Endothelial cell of umbilical vein (primary cell): ENCODE measurements at regions not wholly inside any gene's neighbourhood (a gene's known extent, or its start where the extent isn't known, plus 50 kb on each side); places are given as distances from the start of the nearest gene placed in this dataset.

ENCODE experiments used
- BruUV-seq: library from RNA; stranded (reverse); fragments of 400-500 nt; replicated peaks from 2 replicates; lab custom pipeline; 2021; lab: Mats Ljungman, UMichigan
- CTCF ChIA-PET: fragments of 300-600, 350-600 bp; sonication (Branson Sonifier 250); formaldehyde crosslinking; loops from one replicate; lab custom pipeline; 2021; ENCODE audit warnings: antibody characterized with exemption, inconsistent platforms; lab: Charles Lee
- POLR2A ChIA-PET: fragments of 300-600, 350-600 bp; sonication (Branson Sonifier 250); formaldehyde crosslinking; loops from one replicate; lab custom pipeline; 2021; ENCODE audit warnings: antibody characterized with exemption, inconsistent platforms; lab: Charles Lee
- DNase-seq: peaks from one replicate; pipeline ENCODE4 v3.0.0-alpha.2; 2011; ENCODE audit warnings: low read depth, low spot score
- FAIRE-seq: peaks from 2 replicates; lab custom pipeline; 2011; peaks lifted over from hg19 to GRCh38; lab: Jason Lieb, UNC
- H2AFZ ChIP-seq: 2 replicates; pipeline ENCODE4 v1.6.0; 2012; ENCODE audit warnings: low read depth, low read length, control low read depth, inconsistent platforms
- H3K27ac ChIP-seq: 2 replicates; pipeline ENCODE4 v1.5.1; 2011; ENCODE audit warnings: low read depth, mild to moderate bottlenecking, control low read depth, low read length, moderate library complexity; ENCODE audit not compliant: insufficient read depth
- H3K27me3 ChIP-seq, 2 experiments: 2 replicates each; pipeline versions ENCODE4 v1.6.0 to v1.6.1; 2011; ENCODE audit warnings: low read length in 2 of 2, mixed read lengths in 1 of 2; ENCODE audit not compliant: control insufficient read depth in 2 of 2, insufficient read depth in 2 of 2
- H3K36me3 ChIP-seq, 2 experiments: 2 replicates in 1 of 2; 3 replicates in 1 of 2; pipeline ENCODE4 v1.5.1; 2011; ENCODE audit warnings: low read length in 2 of 2, mild to moderate bottlenecking in 1 of 2, moderate library complexity in 1 of 2; ENCODE audit not compliant: control insufficient read depth in 2 of 2, insufficient read depth in 2 of 2; ENCODE audit errors: extremely low read depth in 1 of 2
- H3K4me1 ChIP-seq: 3 replicates; pipeline ENCODE4 v1.5.1; 2011; ENCODE audit warnings: mild to moderate bottlenecking, low read length; ENCODE audit not compliant: control insufficient read depth, insufficient read depth; ENCODE audit errors: extremely low read depth
- H3K4me2 ChIP-seq: 2 replicates; pipeline ENCODE4 v1.6.1; 2011; ENCODE audit warnings: low read length, control low read depth, mixed read lengths; ENCODE audit not compliant: insufficient read depth
- H3K4me3 ChIP-seq, 3 experiments: fragments of 200-600 bp in 1 of 3; sonication (generic), shearing (Covaris generic) in 1 of 3; replicated peaks in 1 of 3; 2 replicates each; pipeline ENCODE4 v1.5.1; 2011 to 2016; ENCODE audit warnings: control low read depth in 3 of 3, low read length in 3 of 3, mild to moderate bottlenecking in 2 of 3, inconsistent platforms in 1 of 3, low read depth in 1 of 3, moderate library complexity in 1 of 3; ENCODE audit not compliant: insufficient read depth in 1 of 3
- H3K79me2 ChIP-seq: 2 replicates; pipeline ENCODE4 v1.6.0; 2012; ENCODE audit warnings: low read length, inconsistent platforms; ENCODE audit not compliant: control insufficient read depth, insufficient read depth
- H3K9ac ChIP-seq: replicated peaks from 2 replicates; pipeline ENCODE3; 2011; ENCODE audit warnings: low read length, control low read depth; ENCODE audit not compliant: insufficient read depth; ENCODE audit errors: extremely low read depth
- H3K9me1 ChIP-seq: replicated peaks from 3 replicates; pipeline ENCODE4 v1.6.0; 2011; ENCODE audit warnings: mild to moderate bottlenecking, low read length; ENCODE audit not compliant: control insufficient read depth, insufficient read depth; ENCODE audit errors: extremely low read depth
- H3K9me3 ChIP-seq: replicated peaks from 2 replicates; pipeline ENCODE4 v1.5.1; 2012; ENCODE audit warnings: low read length, inconsistent platforms; ENCODE audit not compliant: control insufficient read depth, insufficient read depth
- H4K20me1 ChIP-seq: replicated peaks from 2 replicates; pipeline ENCODE3; 2011; ENCODE audit warnings: mild to moderate bottlenecking, low read length; ENCODE audit not compliant: control insufficient read depth, insufficient read depth; ENCODE audit errors: extremely low read depth
- EZH2 ChIP-seq: IDR thresholded peaks from 2 replicates; pipeline ENCODE4 v1.6.1; 2012; ENCODE audit warnings: borderline replicate concordance, low read depth, mild to moderate bottlenecking, moderate library complexity, low read length, inconsistent platforms; ENCODE audit not compliant: severe bottlenecking
- FOS ChIP-seq: IDR thresholded peaks from 2 replicates; pipeline ENCODE4 v1.6.1; 2011; ENCODE audit warnings: mild to moderate bottlenecking, low read length, moderate library complexity, borderline replicate concordance; ENCODE audit not compliant: insufficient read depth
- GATA2 ChIP-seq: IDR thresholded peaks from 2 replicates; pipeline ENCODE4 v1.7.0; 2011; ENCODE audit warnings: low read depth, mild to moderate bottlenecking, moderate library complexity, mixed read lengths, low read length; ENCODE audit not compliant: insufficient read length, insufficient read depth
- JUN ChIP-seq: IDR thresholded peaks from 2 replicates; pipeline ENCODE4 v1.6.1; 2011; ENCODE audit warnings: borderline replicate concordance, low read depth; ENCODE audit not compliant: insufficient read length, insufficient read depth
- MYC ChIP-seq: IDR thresholded peaks from one replicate; pipeline ENCODE4 v1.6.1; 2011; ENCODE audit warnings: mild to moderate bottlenecking, low read depth, low read length
- dilution Hi-C: fragments of 300-500 bp; cut with MboI; formaldehyde crosslinking; loops from one replicate; pipeline ENCODE4 v1.15.0; 2019; ENCODE audit warnings: low sequenced_read_pairs; ENCODE audit not compliant: extremely low pct_ligation_motif_present
- intact Hi-C: fragments of 100-400 bp; cut with micrococcal nuclease; formaldehyde crosslinking; loops from one replicate; pipeline ENCODE4 v1.10.0; 2022
- TF ChIP-seq, protein P1 (sequence below), 2 donors: IDR thresholded peaks; 1 replicate in 1 of 2; 2 replicates in 1 of 2; pipeline ENCODE4 v1.5.1; 2011; ENCODE audit warnings: low read length in 2 of 2, mild to moderate bottlenecking in 2 of 2, moderate library complexity in 2 of 2, control low read depth in 1 of 2, inconsistent platforms in 1 of 2, low read depth in 1 of 2; ENCODE audit not compliant: insufficient read depth in 1 of 2; ENCODE audit errors: extremely low read depth in 1 of 2
- TF ChIP-seq, protein P2 (sequence below): IDR thresholded peaks from 2 replicates; pipeline ENCODE4 v1.6.1; 2011; ENCODE audit not compliant: insufficient read depth, insufficient read length

DNA sequence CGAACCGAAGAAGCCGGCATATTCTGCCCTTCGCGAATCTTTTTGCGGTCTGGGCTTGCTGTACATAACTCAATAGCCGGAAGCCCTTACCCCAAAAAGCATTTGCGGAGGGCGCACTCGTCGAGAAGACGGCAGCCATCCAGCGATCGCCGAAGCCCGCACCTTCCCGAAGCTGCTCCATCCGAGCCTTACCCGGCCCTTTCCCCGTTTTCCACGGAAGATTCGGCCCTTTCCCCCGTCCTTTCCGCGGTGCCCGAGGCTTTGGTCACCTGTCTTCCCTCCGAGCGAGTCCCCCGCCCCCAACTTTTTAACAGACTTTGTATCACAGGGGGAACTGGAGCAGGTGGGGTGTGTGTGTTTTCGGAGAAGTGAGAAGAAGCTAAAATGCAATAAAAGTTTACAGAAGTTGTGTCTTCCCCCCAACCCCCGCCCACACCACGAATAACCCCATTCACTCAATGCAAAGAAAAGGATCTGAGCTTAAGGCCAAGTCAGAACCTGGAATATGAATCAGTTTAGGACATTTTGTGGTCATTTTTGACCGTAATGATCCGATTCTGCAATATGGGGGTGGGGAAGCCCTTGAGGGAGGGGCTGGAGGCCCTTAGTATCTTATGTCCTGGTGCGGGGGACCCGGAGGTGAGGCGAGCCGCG, 99.0 kb upstream of the HSD17B12 start:
- Histone ChIP-seq H3K4me3 (no peak overlapping the region), H3K27ac (no peak overlapping the region), H3K4me2 (no peak overlapping the region), H4K20me1 (no peaks in the 10 kb centered on the region), H3K9me1 (no peaks in the 10 kb centered on the region), H3K36me3 (no peaks in the 10 kb centered on the region), H2AFZ (no peak overlapping the region), H3K9me3 (no peaks in the 10 kb centered on the region), H3K27me3 (peaks cover 74 to 85% of the 10 kb centered on the region in 2 experiments), H3K4me1 (peaks cover 5% of the 10 kb centered on the region), H3K9ac (no peak overlapping the region), H3K79me2 (no peaks in the 10 kb centered on the region)
- POLR2A ChIA-PET = no interaction called here
- TF ChIP-seq, protein P1, sequence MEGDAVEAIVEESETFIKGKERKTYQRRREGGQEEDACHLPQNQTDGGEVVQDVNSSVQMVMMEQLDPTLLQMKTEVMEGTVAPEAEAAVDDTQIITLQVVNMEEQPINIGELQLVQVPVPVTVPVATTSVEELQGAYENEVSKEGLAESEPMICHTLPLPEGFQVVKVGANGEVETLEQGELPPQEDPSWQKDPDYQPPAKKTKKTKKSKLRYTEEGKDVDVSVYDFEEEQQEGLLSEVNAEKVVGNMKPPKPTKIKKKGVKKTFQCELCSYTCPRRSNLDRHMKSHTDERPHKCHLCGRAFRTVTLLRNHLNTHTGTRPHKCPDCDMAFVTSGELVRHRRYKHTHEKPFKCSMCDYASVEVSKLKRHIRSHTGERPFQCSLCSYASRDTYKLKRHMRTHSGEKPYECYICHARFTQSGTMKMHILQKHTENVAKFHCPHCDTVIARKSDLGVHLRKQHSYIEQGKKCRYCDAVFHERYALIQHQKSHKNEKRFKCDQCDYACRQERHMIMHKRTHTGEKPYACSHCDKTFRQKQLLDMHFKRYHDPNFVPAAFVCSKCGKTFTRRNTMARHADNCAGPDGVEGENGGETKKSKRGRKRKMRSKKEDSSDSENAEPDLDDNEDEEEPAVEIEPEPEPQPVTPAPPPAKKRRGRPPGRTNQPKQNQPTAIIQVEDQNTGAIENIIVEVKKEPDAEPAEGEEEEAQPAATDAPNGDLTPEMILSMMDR (IDR thresholded peaks at IDR 0.05; ENCODE audit: extremely low read depth in 1 of 2, insufficient read depth in 1 of 2, low read depth in 1 of 2, low read length in 2 of 2) = no peak
- TF ChIP-seq MYC (no peak), JUN (no peak), EZH2 (peak; percentile 46), FOS (no peak), GATA2 (no peak)
- TF ChIP-seq, protein P2, sequence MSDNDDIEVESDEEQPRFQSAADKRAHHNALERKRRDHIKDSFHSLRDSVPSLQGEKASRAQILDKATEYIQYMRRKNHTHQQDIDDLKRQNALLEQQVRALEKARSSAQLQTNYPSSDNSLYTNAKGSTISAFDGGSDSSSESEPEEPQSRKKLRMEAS = no peak
- FAIRE-seq (no peak), DNase-seq (no peak)
- no TSS peak for BruUV-seq
- intact Hi-C loops = no loop called here
- dilution Hi-C loops = no loop called here
- CTCF ChIA-PET = interaction anchor here (0.8 kb wide), 1 partner anchor 14 kb away, joined by 4 read pairs; no protein-coding TSS in a partner anchor
